ENCODE measurements at regions not wholly inside any gene's neighbourhood (a gene's known extent, or its start where the extent isn't known, plus 50 kb on each side); places are given as distances from the start of the nearest gene placed in this dataset.

GRCh38 chr2:13104723-13105122, 388.0 kb downstream of the TRIB2 start:
- Histone ChIP-seq H3K4me3 (no peak overlapping the region), H3K9ac (no peak overlapping the region), H2AFZ (replicated peaks) (no peak overlapping the region), H3K4me2 (no peak overlapping the region), H3K27ac (no peak overlapping the region), H4K20me1 (ENCODE audit: low read depth) (no peaks in the 10 kb centered on the region), H3K9me3 (ENCODE audit: low read depth) (no peaks in the 10 kb centered on the region), H3K4me1 (no peaks in the 10 kb centered on the region), H3K36me3 (no peaks in the 10 kb centered on the region), H3K79me2 (ENCODE audit: low read depth) (no peaks in the 10 kb centered on the region), H3F3A (ENCODE audit: low read depth) (no peaks in the 10 kb centered on the region), H3K27me3 (no peaks in the 10 kb centered on the region)
- no peak for TF ChIP-seq EZH2 (IDR thresholded peaks at IDR 0.05)
- TF ChIP-seq EZH2phosphoT487 (IDR thresholded peaks at IDR 0.05): no peak
- TF ChIP-seq, protein P1, sequence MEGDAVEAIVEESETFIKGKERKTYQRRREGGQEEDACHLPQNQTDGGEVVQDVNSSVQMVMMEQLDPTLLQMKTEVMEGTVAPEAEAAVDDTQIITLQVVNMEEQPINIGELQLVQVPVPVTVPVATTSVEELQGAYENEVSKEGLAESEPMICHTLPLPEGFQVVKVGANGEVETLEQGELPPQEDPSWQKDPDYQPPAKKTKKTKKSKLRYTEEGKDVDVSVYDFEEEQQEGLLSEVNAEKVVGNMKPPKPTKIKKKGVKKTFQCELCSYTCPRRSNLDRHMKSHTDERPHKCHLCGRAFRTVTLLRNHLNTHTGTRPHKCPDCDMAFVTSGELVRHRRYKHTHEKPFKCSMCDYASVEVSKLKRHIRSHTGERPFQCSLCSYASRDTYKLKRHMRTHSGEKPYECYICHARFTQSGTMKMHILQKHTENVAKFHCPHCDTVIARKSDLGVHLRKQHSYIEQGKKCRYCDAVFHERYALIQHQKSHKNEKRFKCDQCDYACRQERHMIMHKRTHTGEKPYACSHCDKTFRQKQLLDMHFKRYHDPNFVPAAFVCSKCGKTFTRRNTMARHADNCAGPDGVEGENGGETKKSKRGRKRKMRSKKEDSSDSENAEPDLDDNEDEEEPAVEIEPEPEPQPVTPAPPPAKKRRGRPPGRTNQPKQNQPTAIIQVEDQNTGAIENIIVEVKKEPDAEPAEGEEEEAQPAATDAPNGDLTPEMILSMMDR (IDR thresholded peaks at IDR 0.05): no peak
- Mint-ChIP-seq H3K27ac (no peak overlapping the region), H3K9me3 (no peaks in the 10 kb centered on the region), H3K36me3 (no peaks in the 10 kb centered on the region), H3K4me1 (peaks cover 3% of the 10 kb centered on the region), H3K4me3 (no peak overlapping the region), H3K27me3 (ENCODE audit: insufficient read depth, low read depth) (no peaks in the 10 kb centered on the region)
- no peak for DNase-seq (ENCODE audit: low spot score)

- Histone ChIP-seq H4K20me1 (ENCODE audit: low read depth) (no peaks in the 10 kb centered on the region), H2AFZ (replicated peaks) (no peak overlapping the region), H3K4me3 (no peak overlapping the region), H3K36me3 (no peaks in the 10 kb centered on the region), H3K79me2 (ENCODE audit: low read depth) (no peaks in the 10 kb centered on the region), H3K4me1 (no peaks in the 10 kb centered on the region), H3K9ac (no peak overlapping the region), H3K27ac (no peak overlapping the region), H3K4me2 (no peak overlapping the region), H3K27me3 (no peaks in the 10 kb centered on the region), H3F3A (ENCODE audit: low read depth) (no peaks in the 10 kb centered on the region), H3K9me3 (ENCODE audit: low read depth) (no peaks in the 10 kb centered on the region)
- TF ChIP-seq EZH2phosphoT487 (IDR thresholded peaks at IDR 0.05): no peak
- no peak for TF ChIP-seq EZH2 (IDR thresholded peaks at IDR 0.05)
- TF ChIP-seq, protein P1 (IDR thresholded peaks at IDR 0.05): no peak
- no peak overlapping the region for H3K4me3 Mint-ChIP-seq
- no peak overlapping the region for H3K27ac Mint-ChIP-seq
- H3K27me3 Mint-ChIP-seq (ENCODE audit: insufficient read depth, low read depth): no peaks in the 10 kb centered on the region
- no peak for DNase-seq (ENCODE audit: low spot score)
- H3K36me3 Mint-ChIP-seq: no peaks in the 10 kb centered on the region
- H3K9me3 Mint-ChIP-seq: no peaks in the 10 kb centered on the region
- H3K4me1 Mint-ChIP-seq: peaks cover 7% of the 10 kb centered on the region
Observed at GRCh38 chr2:13106302-13106701, 389.6 kb downstream of the TRIB2 start.

DNA sequence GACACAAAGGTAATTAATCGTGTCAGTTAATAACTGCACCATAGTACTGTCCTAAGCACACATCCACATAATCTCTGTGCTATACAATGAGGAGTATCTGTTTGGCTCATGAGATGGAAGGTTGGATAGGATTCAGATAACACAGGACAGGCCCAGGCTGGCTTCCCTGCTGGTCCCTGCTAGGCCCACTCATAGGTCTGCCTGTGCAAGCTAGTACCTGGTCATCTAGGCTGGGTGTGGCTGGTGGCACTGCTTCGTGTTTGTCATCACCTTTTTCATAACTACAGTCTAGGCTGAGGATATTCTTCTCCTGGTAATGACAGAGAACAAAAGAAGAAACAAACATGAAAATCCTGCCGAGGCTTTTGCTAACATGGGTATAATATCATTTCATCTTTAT, 392.8 kb downstream of the TRIB2 start:
- no peaks in the 10 kb centered on the region for H3K79me2 ChIP-seq (ENCODE audit: low read depth)
- no peak overlapping the region for H3K9ac ChIP-seq
- no peak overlapping the region for H3K27ac Mint-ChIP-seq
- H3K27me3 ChIP-seq: no peaks in the 10 kb centered on the region
- H3K4me2 ChIP-seq: no peak overlapping the region
- H3K27me3 Mint-ChIP-seq (ENCODE audit: insufficient read depth, low read depth): no peaks in the 10 kb centered on the region
- no peaks in the 10 kb centered on the region for H3K36me3 Mint-ChIP-seq
- no peak for DNase-seq (ENCODE audit: low spot score)
- H3K9me3 Mint-ChIP-seq: peaks cover 2% of the 10 kb centered on the region
- peaks cover 3% of the 10 kb centered on the region for H3K4me1 Mint-ChIP-seq
- H3K4me3 ChIP-seq: no peak overlapping the region
- H2AFZ ChIP-seq (replicated peaks): no peak overlapping the region
- H3K36me3 ChIP-seq: no peaks in the 10 kb centered on the region
- H3F3A ChIP-seq (ENCODE audit: low read depth): no peaks in the 10 kb centered on the region
- no peak overlapping the region for H3K27ac ChIP-seq
- H4K20me1 ChIP-seq (ENCODE audit: low read depth): no peaks in the 10 kb centered on the region
- H3K4me3 Mint-ChIP-seq: no peak overlapping the region
- no peaks in the 10 kb centered on the region for H3K4me1 ChIP-seq
- no peaks in the 10 kb centered on the region for H3K9me3 ChIP-seq (ENCODE audit: low read depth)
- TF ChIP-seq EZH2phosphoT487 (IDR thresholded peaks at IDR 0.05) (no peak), EZH2 (IDR thresholded peaks at IDR 0.05) (no peak)
- TF ChIP-seq, protein P1 (IDR thresholded peaks at IDR 0.05): no peak
